Lower lobe of right lung (tissue), 2 donors: ENCODE measurements at regions not wholly inside any gene's neighbourhood (a gene's known extent, or its start where the extent isn't known, plus 50 kb on each side); places are given as distances from the start of the nearest gene placed in this dataset.

Experiments used
- ATAC-seq, 2 donors: fragments of 200-7000 bp; cut with Tn5 transposase; one replicate each; pipeline ENCODE4 v1.9.1; 2020 to 2022; ENCODE audit warnings: mild to moderate bottlenecking in 2 of 2, moderate library complexity in 2 of 2
- DNase-seq: peaks from one replicate; pipeline ENCODE4 v3.0.0-alpha.2; 2020
- H3K27ac ChIP-seq: fragments of 200-600 bp; one replicate; pipeline ENCODE4 v1.8.0; 2022
- H3K27me3 ChIP-seq: fragments of 200-600 bp; one replicate; pipeline ENCODE4 v1.8.0; 2022; ENCODE audit warnings: low read depth
- H3K36me3 ChIP-seq: fragments of 200-600 bp; one replicate; pipeline ENCODE4 v1.8.0; 2022; ENCODE audit warnings: mild to moderate bottlenecking
- H3K4me1 ChIP-seq: fragments of 200-600 bp; one replicate; pipeline ENCODE4 v1.8.0; 2022
- H3K4me3 ChIP-seq: fragments of 200-600 bp; one replicate; pipeline ENCODE4 v1.8.0; 2022; ENCODE audit warnings: mild to moderate bottlenecking
- H3K9me3 ChIP-seq: fragments of 200-600 bp; one replicate; pipeline ENCODE4 v1.8.0; 2022
- intact Hi-C: fragments of 100-400 bp; cut with DNase I; formaldehyde crosslinking; loops from one replicate; pipeline ENCODE4 v1.11.0; 2022
- TF ChIP-seq, protein P1 (sequence below): fragments of 200-600 bp; IDR thresholded peaks from one replicate; pipeline ENCODE4 v1.8.0; 2022; ENCODE audit warnings: antibody characterized with exemption, mild to moderate bottlenecking
- donor health status: DM: no; HTN: yes; CAD: no; lungs with severe emphysema.

DNA sequence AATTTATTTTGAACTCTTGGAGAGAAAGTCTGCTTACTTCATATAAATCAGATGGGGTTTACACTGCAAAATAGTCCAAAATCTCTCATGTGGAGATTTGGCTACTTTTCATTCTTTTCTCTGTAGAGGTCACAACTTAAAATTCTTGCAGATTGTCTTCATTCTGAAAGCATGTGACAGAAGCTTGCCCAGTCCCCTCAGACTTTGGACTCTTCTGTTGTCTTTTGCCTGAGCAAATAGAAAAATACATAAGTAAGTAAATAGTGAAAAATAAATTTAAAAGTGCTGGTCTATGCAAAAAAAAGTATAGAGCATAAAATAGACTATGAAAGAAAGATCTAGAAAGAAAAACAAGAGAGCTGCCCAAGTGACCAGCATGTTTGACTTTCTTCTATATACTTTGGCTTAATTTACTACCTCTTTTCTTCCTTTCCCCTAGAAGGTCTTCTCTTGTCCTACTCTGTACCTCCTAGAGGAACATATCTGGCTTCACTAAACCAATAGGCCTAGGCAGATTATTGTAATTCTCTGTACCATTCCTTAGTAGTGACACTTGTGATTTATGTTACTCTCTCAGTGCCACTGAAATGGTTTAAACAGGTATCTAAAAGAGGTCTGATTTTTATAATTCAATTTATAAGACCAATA lies 260.9 kb downstream of the TENT5A start:
- H3K9me3 ChIP-seq: no peaks in the 10 kb centered on the region
- no peak for DNase-seq
- TF ChIP-seq, protein P1, sequence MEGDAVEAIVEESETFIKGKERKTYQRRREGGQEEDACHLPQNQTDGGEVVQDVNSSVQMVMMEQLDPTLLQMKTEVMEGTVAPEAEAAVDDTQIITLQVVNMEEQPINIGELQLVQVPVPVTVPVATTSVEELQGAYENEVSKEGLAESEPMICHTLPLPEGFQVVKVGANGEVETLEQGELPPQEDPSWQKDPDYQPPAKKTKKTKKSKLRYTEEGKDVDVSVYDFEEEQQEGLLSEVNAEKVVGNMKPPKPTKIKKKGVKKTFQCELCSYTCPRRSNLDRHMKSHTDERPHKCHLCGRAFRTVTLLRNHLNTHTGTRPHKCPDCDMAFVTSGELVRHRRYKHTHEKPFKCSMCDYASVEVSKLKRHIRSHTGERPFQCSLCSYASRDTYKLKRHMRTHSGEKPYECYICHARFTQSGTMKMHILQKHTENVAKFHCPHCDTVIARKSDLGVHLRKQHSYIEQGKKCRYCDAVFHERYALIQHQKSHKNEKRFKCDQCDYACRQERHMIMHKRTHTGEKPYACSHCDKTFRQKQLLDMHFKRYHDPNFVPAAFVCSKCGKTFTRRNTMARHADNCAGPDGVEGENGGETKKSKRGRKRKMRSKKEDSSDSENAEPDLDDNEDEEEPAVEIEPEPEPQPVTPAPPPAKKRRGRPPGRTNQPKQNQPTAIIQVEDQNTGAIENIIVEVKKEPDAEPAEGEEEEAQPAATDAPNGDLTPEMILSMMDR: no peak
- no peak overlapping the region for H3K27ac ChIP-seq
- no peaks in the 10 kb centered on the region for H3K4me1 ChIP-seq
- intact Hi-C loops: no loop called here
- no peak for ATAC-seq
- no peak overlapping the region for H3K4me3 ChIP-seq
- no peaks in the 10 kb centered on the region for H3K36me3 ChIP-seq
- no peaks in the 10 kb centered on the region for H3K27me3 ChIP-seq

DNA sequence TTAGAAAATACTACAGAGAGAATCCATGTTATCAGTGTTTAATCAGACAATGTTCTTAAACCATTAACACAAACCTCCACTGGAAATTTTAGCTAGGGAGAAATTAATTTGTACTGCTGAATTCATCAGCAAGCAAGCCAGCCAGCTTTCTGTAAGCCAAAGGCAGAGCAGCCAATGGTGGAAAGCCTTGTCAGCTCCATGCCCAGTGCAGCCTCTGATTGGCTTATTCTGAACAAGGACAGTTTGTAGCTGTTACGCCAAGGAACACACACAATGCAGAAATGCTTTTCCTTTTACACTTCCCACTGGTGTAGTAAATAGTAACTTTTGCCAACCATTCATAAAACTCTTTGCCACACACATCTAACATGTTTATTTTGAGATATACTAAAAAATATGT lies 265.0 kb downstream of the TENT5A start:
- no peak for DNase-seq
- H3K27me3 ChIP-seq: no peaks in the 10 kb centered on the region
- no peak overlapping the region for H3K4me3 ChIP-seq
- H3K9me3 ChIP-seq: no peaks in the 10 kb centered on the region
- intact Hi-C loops: no loop called here
- H3K27ac ChIP-seq: no peak overlapping the region
- H3K4me1 ChIP-seq: no peaks in the 10 kb centered on the region
- no peaks in the 10 kb centered on the region for H3K36me3 ChIP-seq
- no peak for ATAC-seq
- TF ChIP-seq, protein P1: no peak

DNA sequence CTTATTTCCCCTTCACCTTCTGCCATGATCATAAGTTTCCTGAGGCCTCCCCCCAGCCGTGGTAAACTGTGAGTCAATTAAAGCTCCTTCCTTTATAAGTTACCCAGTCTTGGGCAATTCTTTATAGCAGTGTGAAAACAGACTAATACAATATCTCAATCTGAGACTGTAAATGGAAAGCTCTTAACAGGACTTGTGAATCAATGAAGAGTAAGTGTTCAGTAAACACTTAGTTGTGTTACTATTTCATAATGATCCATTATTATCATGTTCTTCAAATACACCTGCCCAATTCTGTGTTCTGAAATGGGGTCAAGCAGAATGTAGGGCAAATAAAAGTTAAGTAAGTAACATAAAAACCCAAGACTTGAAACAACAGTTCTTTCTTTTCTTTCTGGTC lies 266.2 kb downstream of the TENT5A start:
- TF ChIP-seq, protein P1: no peak
- Histone ChIP-seq H3K4me1 (no peaks in the 10 kb centered on the region), H3K4me3 (no peak overlapping the region), H3K36me3 (no peaks in the 10 kb centered on the region), H3K9me3 (no peaks in the 10 kb centered on the region), H3K27ac (no peak overlapping the region), H3K27me3 (no peaks in the 10 kb centered on the region)
- DNase-seq: no peak
- intact Hi-C loops: no loop called here
- peak in 1 of 2 donors; percentile 90 for ATAC-seq

DNA sequence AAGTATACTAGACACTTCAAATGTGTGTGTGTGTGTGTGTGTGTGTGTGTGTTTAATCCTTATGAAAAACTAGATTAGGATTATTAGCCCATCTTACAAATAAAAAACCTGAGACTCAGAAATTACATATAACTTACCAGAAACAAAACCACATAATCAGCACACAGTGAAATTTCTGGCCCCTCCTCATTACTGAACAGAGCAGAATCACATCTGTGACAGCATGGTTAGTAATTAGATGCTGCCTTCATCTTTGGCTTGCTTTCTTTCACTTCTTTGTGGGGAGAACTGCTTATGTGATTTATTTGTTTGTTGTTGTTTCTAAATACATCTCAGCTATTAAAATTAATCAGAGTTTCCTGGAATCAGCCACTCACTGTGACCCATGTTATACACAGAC lies 267.1 kb downstream of the TENT5A start:
- DNase-seq: no peak
- H3K4me3 ChIP-seq: no peak overlapping the region
- no peaks in the 10 kb centered on the region for H3K9me3 ChIP-seq
- no peak for ATAC-seq
- intact Hi-C loops: no loop called here
- no peaks in the 10 kb centered on the region for H3K4me1 ChIP-seq
- H3K27me3 ChIP-seq: no peaks in the 10 kb centered on the region
- H3K27ac ChIP-seq: no peak overlapping the region
- H3K36me3 ChIP-seq: no peaks in the 10 kb centered on the region
- TF ChIP-seq, protein P1: no peak

DNA sequence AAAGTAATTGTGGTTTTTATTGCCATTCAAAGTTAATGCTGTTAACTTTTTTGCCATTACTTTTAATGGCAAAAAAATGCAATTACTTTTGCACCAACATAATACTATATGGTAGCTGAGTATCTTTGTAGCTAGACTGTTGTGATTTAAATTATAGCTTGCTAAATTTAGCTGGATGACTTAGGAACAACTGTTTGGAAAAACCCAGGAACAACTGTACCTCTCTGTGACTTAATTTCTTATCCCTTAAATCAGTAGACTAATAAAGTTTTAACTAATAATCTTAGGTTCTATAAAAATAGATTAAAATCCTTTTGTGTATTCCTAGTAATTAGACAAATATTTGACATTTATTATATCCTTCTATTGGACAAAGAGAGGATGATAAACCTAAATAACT lies 268.2 kb downstream of the TENT5A start:
- no peaks in the 10 kb centered on the region for H3K4me1 ChIP-seq
- TF ChIP-seq, protein P1: no peak
- DNase-seq (no peak), ATAC-seq (no peak)
- no peak overlapping the region for H3K27ac ChIP-seq
- intact Hi-C loops: no loop called here
- H3K4me3 ChIP-seq: no peak overlapping the region
- no peaks in the 10 kb centered on the region for H3K27me3 ChIP-seq
- H3K36me3 ChIP-seq: no peaks in the 10 kb centered on the region
- H3K9me3 ChIP-seq: no peaks in the 10 kb centered on the region
